GM12891 (cell line): ENCODE measurements at regions not wholly inside any gene's neighbourhood (a gene's known extent, or its start where the extent isn't known, plus 50 kb on each side); places are given as distances from the start of the nearest gene placed in this dataset.

ENCODE experiments used
- PAX5 ChIP-seq: IDR thresholded peaks from 2 replicates; pipeline ENCODE4 v1.6.1; 2011; ENCODE audit warnings: low read length, moderate library complexity, mild to moderate bottlenecking; ENCODE audit not compliant: insufficient read depth, severe bottlenecking
- POLR2A ChIP-seq: IDR thresholded peaks from 2 replicates; pipeline ENCODE4 v1.6.1; 2011; ENCODE audit warnings: low read depth, low read length, control low read depth
- POLR2AphosphoS5 ChIP-seq: IDR thresholded peaks from 2 replicates; pipeline ENCODE4 v1.6.1; 2011; ENCODE audit warnings: low read depth, low read length, control low read depth
- POU2F2 ChIP-seq: IDR thresholded peaks from 2 replicates; pipeline ENCODE4 v1.6.1; 2011; ENCODE audit warnings: low read depth, mild to moderate bottlenecking, control low read depth, low read length, moderate library complexity
- SPI1 ChIP-seq: IDR thresholded peaks from 2 replicates; pipeline ENCODE4 v1.6.1; 2011; ENCODE audit warnings: low read depth, low read length, control low read depth
- TAF1 ChIP-seq: IDR thresholded peaks from 2 replicates; pipeline ENCODE4 v1.6.1; 2011; ENCODE audit warnings: low read depth, low read length, control low read depth

GRCh38 chr3:168828943-168829342 lies 733.2 kb upstream of the GOLIM4 start:
- TF ChIP-seq POLR2A (no peak), POLR2AphosphoS5 (no peak), TAF1 (no peak), SPI1 (no peak), PAX5 (no peak), POU2F2 (no peak)
